ENCODE measurements at regions not wholly inside any gene's neighbourhood (a gene's known extent, or its start where the extent isn't known, plus 50 kb on each side); places are given as distances from the start of the nearest gene placed in this dataset.

GRCh38 chr6:165939601-165940290 is 227.9 kb downstream of the TBXT start:
- no peak for DNase-seq
- ATAC-seq: no peak
- no peaks in the 10 kb centered on the region for H3K4me1 ChIP-seq
- TF ChIP-seq CTCF (IDR thresholded peaks at IDR 0.05 in 4 of 5, conservative IDR thresholded peaks at IDR 0.05 in 1 of 5): no peak
- TF ChIP-seq POLR2A (IDR thresholded peaks at IDR 0.05): no peak
- no peak overlapping the region for H3K4me3 ChIP-seq
- intact Hi-C loops (cut with DNase I; ENCODE audit: low total_unique reads) (no loop called here), in situ Hi-C loops (cut with MboI; ENCODE audit: low sequenced_read_pairs in 4 of 4) (no loop called here)
- H3K9me3 ChIP-seq: no peaks in the 10 kb centered on the region
- H3K27ac ChIP-seq: no peak overlapping the region
- H3K27me3 ChIP-seq: no peaks in the 10 kb centered on the region
- no peaks in the 10 kb centered on the region for H3K36me3 ChIP-seq

DNA sequence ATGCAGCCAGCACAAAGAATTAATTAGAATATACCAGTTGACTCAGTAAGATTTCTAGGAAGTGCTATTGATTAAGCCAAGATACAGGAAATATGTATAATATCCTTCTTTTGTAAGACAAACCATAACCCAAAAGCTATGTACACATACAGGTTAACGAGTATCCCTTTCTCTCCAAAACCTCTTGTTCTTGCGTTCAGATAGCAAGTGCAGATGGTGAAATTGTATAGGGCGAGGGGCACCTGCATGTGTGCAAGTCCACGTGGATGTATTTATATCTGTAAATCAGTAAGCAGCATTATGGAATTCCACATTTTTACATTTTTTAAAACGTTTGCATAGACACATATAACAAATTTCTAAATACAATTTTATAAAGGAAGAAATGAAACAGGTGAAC is 228.6 kb downstream of the TBXT start:
- ATAC-seq: no peak
- DNase-seq: no peak
- Histone ChIP-seq H3K27me3 (no peaks in the 10 kb centered on the region), H3K4me3 (no peak overlapping the region), H3K36me3 (no peaks in the 10 kb centered on the region), H3K27ac (no peak overlapping the region), H3K9me3 (no peaks in the 10 kb centered on the region), H3K4me1 (no peaks in the 10 kb centered on the region)
- intact Hi-C loops (cut with DNase I; ENCODE audit: low total_unique reads) (no loop called here), in situ Hi-C loops (cut with MboI; ENCODE audit: low sequenced_read_pairs in 4 of 4) (no loop called here)
- TF ChIP-seq POLR2A (IDR thresholded peaks at IDR 0.05) (no peak), CTCF (IDR thresholded peaks at IDR 0.05 in 4 of 5, conservative IDR thresholded peaks at IDR 0.05 in 1 of 5) (no peak)

DNA sequence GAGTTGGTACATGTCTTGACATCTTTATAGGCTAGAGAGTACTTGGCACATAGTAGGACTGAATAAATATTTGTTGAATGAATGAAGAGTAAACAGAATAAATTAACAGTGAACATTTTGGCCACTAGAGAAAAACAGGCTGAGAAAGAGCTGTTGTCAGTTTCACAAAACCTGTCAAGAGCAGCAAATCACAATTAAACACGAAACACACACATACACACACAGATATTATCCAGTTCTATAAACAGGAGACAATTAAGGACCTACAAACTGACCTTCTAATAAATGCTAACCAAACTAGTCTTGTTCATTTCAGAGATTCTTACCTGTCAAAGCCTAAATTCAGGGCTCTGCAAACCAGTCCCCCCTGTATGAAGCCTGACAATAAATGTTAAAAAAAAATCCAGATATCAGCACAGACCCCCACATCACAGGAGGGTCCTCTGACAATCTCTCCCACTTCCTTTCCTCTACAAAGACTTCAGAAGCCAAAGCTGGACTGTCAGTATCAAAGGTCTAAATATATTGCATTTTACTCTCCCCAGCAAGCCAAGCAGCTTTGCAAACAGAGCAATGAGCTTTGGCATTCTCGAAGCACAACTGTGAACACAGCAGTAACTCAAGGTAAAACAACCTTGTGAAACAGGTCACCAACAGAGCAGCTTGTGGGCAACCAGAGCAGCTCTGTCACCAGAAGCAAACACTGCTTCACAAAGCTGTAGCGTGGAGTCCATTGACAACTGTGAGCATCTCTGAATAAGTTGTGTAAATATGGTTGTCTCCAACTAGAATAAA is 229.9 kb downstream of the TBXT start:
- no peak overlapping the region for H3K4me3 ChIP-seq
- no peak for ATAC-seq
- intact Hi-C loops (cut with DNase I; ENCODE audit: low total_unique reads): no loop called here
- H3K9me3 ChIP-seq: no peaks in the 10 kb centered on the region
- DNase-seq: no peak
- TF ChIP-seq CTCF (IDR thresholded peaks at IDR 0.05 in 4 of 5, conservative IDR thresholded peaks at IDR 0.05 in 1 of 5) (no peak), POLR2A (IDR thresholded peaks at IDR 0.05) (no peak)
- no peaks in the 10 kb centered on the region for H3K27me3 ChIP-seq
- H3K4me1 ChIP-seq: no peaks in the 10 kb centered on the region
- H3K27ac ChIP-seq: no peak overlapping the region
- in situ Hi-C loops (cut with MboI; ENCODE audit: low sequenced_read_pairs in 4 of 4): no loop called here
- no peaks in the 10 kb centered on the region for H3K36me3 ChIP-seq

GRCh38 chr6:165936660-165937059 is 231.0 kb downstream of the TBXT start:
- Histone ChIP-seq H3K4me3 (no peak overlapping the region), H3K27me3 (no peaks in the 10 kb centered on the region), H3K36me3 (no peaks in the 10 kb centered on the region), H3K27ac (no peak overlapping the region), H3K4me1 (no peaks in the 10 kb centered on the region), H3K9me3 (no peaks in the 10 kb centered on the region)
- in situ Hi-C loops (cut with MboI; ENCODE audit: low sequenced_read_pairs in 4 of 4): no loop called here
- DNase-seq (no peak), ATAC-seq (no peak)
- no peak for TF ChIP-seq POLR2A (IDR thresholded peaks at IDR 0.05)
- TF ChIP-seq CTCF (IDR thresholded peaks at IDR 0.05 in 4 of 5, conservative IDR thresholded peaks at IDR 0.05 in 1 of 5): no peak
- intact Hi-C loops (cut with DNase I; ENCODE audit: low total_unique reads): no loop called here

All from gastrocnemius medialis (tissue), 4 donors.